H1 (cell line): ENCODE measurements at regions not wholly inside any gene's neighbourhood (a gene's known extent, or its start where the extent isn't known, plus 50 kb on each side); places are given as distances from the start of the nearest gene placed in this dataset.

Experiments
- CTCF ChIA-PET: fragments of 300-600 bp; sonication (Branson Sonifier 250); formaldehyde crosslinking; loops from one replicate; lab custom pipeline; 2021; ENCODE audit not compliant: partially characterized antibody; lab: Charles Lee
- POLR2A ChIA-PET: fragments of 300-600 bp; sonication (Branson Sonifier 250); formaldehyde crosslinking; loops from one replicate; lab custom pipeline; 2021; ENCODE audit warnings: inconsistent platforms; ENCODE audit not compliant: partially characterized antibody; lab: Charles Lee
- DNase-seq, 2 experiments: peaks; one replicate each; pipeline versions ENCODE4 v3.0.0 to v3.0.0-alpha.2; 2010 to 2022; ENCODE audit warnings: low spot score in 2 of 2, low read depth in 1 of 2, mixed read lengths in 1 of 2
- FAIRE-seq: peaks from 2 replicates; lab custom pipeline; 2011; peaks lifted over from hg19 to GRCh38; lab: Jason Lieb, UNC
- H2AFZ ChIP-seq: 2 replicates; pipeline ENCODE4 v1.8.1; 2012; ENCODE audit warnings: low read length, inconsistent platforms
- H2AK5ac ChIP-seq: 2 replicates; pipeline ENCODE4 v1.6.1; 2013; ENCODE audit warnings: low read depth, low read length
- H2BK120ac ChIP-seq: replicated peaks from 2 replicates; pipeline ENCODE3; 2013; ENCODE audit warnings: low read depth, low read length, inconsistent platforms
- H2BK12ac ChIP-seq: 2 replicates; pipeline ENCODE4 v1.6.1; 2013; ENCODE audit warnings: low read depth, low read length
- H2BK15ac ChIP-seq: 2 replicates; pipeline ENCODE4 v1.6.1; 2013; ENCODE audit warnings: low read length
- H2BK20ac ChIP-seq: 2 replicates; pipeline ENCODE4 v1.6.1; 2013; ENCODE audit warnings: low read length
- H2BK5ac ChIP-seq: 2 replicates; pipeline ENCODE4 v1.6.1; 2013; ENCODE audit warnings: low read depth, low read length
- H3K14ac ChIP-seq: 2 replicates; pipeline ENCODE4 v1.6.1; 2013; ENCODE audit warnings: inconsistent platforms; ENCODE audit not compliant: insufficient read length
- H3K18ac ChIP-seq: 2 replicates; pipeline ENCODE4 v1.6.1; 2013; ENCODE audit warnings: low read length; ENCODE audit errors: extremely low read depth
- H3K23ac ChIP-seq: 2 replicates; pipeline ENCODE4 v1.6.1; 2013; ENCODE audit warnings: inconsistent platforms; ENCODE audit not compliant: insufficient read length
- H3K23me2 ChIP-seq: 2 replicates; pipeline ENCODE4 v1.6.1; 2013; ENCODE audit warnings: low read depth, low read length
- H3K27ac ChIP-seq: 2 replicates; pipeline ENCODE4 v1.6.1; 2011; ENCODE audit warnings: low read depth, low read length, inconsistent platforms
- H3K27me3 ChIP-seq, 4 experiments: replicated peaks in 1 of 4; 1 replicate in 1 of 4; 2 replicates in 3 of 4; pipeline versions ENCODE4 v1.6.1 to v1.8.1; 2011 to 2013; ENCODE audit warnings: low read length in 3 of 4, mild to moderate bottlenecking in 3 of 4, inconsistent platforms in 2 of 4, mixed read lengths in 2 of 4, moderate library complexity in 1 of 4; ENCODE audit not compliant: control insufficient read depth in 3 of 4, insufficient read depth in 3 of 4; ENCODE audit errors: extremely low read depth in 1 of 4
- H3K36me3 ChIP-seq, 4 experiments: 2 replicates each; pipeline versions ENCODE4 v1.6.1 to v1.8.1; 2011 to 2013; ENCODE audit warnings: mild to moderate bottlenecking in 4 of 4, low read length in 3 of 4, moderate library complexity in 2 of 4, control low read depth in 1 of 4, inconsistent platforms in 1 of 4; ENCODE audit not compliant: insufficient read depth in 4 of 4, control insufficient read depth in 2 of 4
- H3K4ac ChIP-seq: replicated peaks from 2 replicates; pipeline ENCODE3; 2013; ENCODE audit warnings: low read length, low read depth, mixed read lengths, inconsistent platforms; ENCODE audit not compliant: insufficient read length
- H3K4me1 ChIP-seq, 4 experiments: replicated peaks in 1 of 4; 1 replicate in 1 of 4; 2 replicates in 3 of 4; pipeline versions ENCODE4 v1.6.1 to v1.8.1; 2011 to 2013; ENCODE audit warnings: low read length in 3 of 4, inconsistent platforms in 2 of 4, mixed read lengths in 1 of 4; ENCODE audit not compliant: insufficient read depth in 4 of 4, control insufficient read depth in 3 of 4
- H3K4me2 ChIP-seq, 2 experiments: 2 replicates each; pipeline versions ENCODE4 v1.6.1 to v1.8.1; 2011 to 2013; ENCODE audit warnings: low read depth in 2 of 2, low read length in 2 of 2, control low read depth in 1 of 2, inconsistent platforms in 1 of 2, mild to moderate bottlenecking in 1 of 2; ENCODE audit not compliant: insufficient read depth in 1 of 2
- H3K4me3 ChIP-seq, 4 experiments: fragments of 200-600, 300-600 bp in 1 of 4; sonication (generic), shearing (Covaris generic), sonication (Bioruptor Twin) in 1 of 4; 2 replicates each; pipeline versions ENCODE4 v1.5.1 to v1.8.1; 2011 to 2016; ENCODE audit warnings: low read length in 4 of 4, low read depth in 3 of 4, control low read depth in 2 of 4, inconsistent platforms in 2 of 4, mild to moderate bottlenecking in 2 of 4, mixed read lengths in 1 of 4, moderate library complexity in 1 of 4; ENCODE audit not compliant: insufficient read depth in 2 of 4; ENCODE audit errors: extremely low read depth in 1 of 4
- H3K56ac ChIP-seq: replicated peaks from 2 replicates; pipeline ENCODE3; 2013; ENCODE audit warnings: low read depth, mild to moderate bottlenecking, mixed read lengths, low read length, inconsistent platforms; ENCODE audit not compliant: insufficient read length
- H3K79me1 ChIP-seq: 2 replicates; pipeline ENCODE4 v1.6.1; 2013; ENCODE audit warnings: low read depth, low read length, control low read depth
- H3K79me2 ChIP-seq, 2 experiments: 2 replicates each; pipeline versions ENCODE4 v1.6.1 to v1.8.1; 2012 to 2013; ENCODE audit warnings: low read length in 2 of 2, mild to moderate bottlenecking in 2 of 2, inconsistent platforms in 1 of 2; ENCODE audit not compliant: insufficient read depth in 2 of 2, control insufficient read depth in 1 of 2
- H3K9ac ChIP-seq, 4 experiments: replicated peaks in 1 of 4; 1 replicate in 1 of 4; 2 replicates in 3 of 4; pipeline versions ENCODE4 v1.6.1 to v1.8.1; 2011 to 2013; ENCODE audit warnings: low read depth in 3 of 4, low read length in 3 of 4, control low read depth in 2 of 4, mild to moderate bottlenecking in 2 of 4, moderate library complexity in 2 of 4, inconsistent platforms in 1 of 4; ENCODE audit errors: extremely low read depth in 1 of 4
- H3K9me3 ChIP-seq, 2 experiments: 2 replicates each; pipeline versions ENCODE4 v1.6.1 to v1.8.1; 2012 to 2013; ENCODE audit warnings: mild to moderate bottlenecking in 2 of 2, moderate library complexity in 2 of 2, control low read depth in 1 of 2, inconsistent platforms in 1 of 2, low read depth in 1 of 2, low read length in 1 of 2, mixed read lengths in 1 of 2; ENCODE audit not compliant: insufficient read depth in 2 of 2
- H4K20me1 ChIP-seq, 2 experiments: replicated peaks in 1 of 2; 2 replicates each; pipeline versions ENCODE3 to v1.8.1; 2011 to 2013; ENCODE audit warnings: inconsistent platforms in 2 of 2, low read length in 2 of 2, mild to moderate bottlenecking in 1 of 2; ENCODE audit not compliant: insufficient read depth in 2 of 2, control insufficient read depth in 1 of 2
- H4K5ac ChIP-seq: 2 replicates; pipeline ENCODE4 v1.6.1; 2013; ENCODE audit warnings: low read length, low read depth, mixed read lengths, inconsistent platforms; ENCODE audit not compliant: insufficient read length
- H4K8ac ChIP-seq: 2 replicates; pipeline ENCODE4 v1.8.0; 2013; ENCODE audit warnings: mild to moderate bottlenecking, moderate library complexity, low read length, inconsistent platforms; ENCODE audit not compliant: insufficient read depth; ENCODE audit errors: extremely low read depth
- H4K91ac ChIP-seq: replicated peaks from 2 replicates; pipeline ENCODE3; 2013; ENCODE audit warnings: low read length, mixed read lengths, inconsistent platforms; ENCODE audit not compliant: insufficient read length
- ASH2L ChIP-seq: fragments of 200-600, 300-600 bp; sonication (generic); IDR thresholded peaks from one replicate; pipeline ENCODE4 v1.7.1; 2017; ENCODE audit warnings: low read length
- BACH1 ChIP-seq: IDR thresholded peaks from 2 replicates; pipeline ENCODE4 v1.6.1; 2012; ENCODE audit warnings: low read length, improper control_type of control experiment
- BCL11A ChIP-seq, 2 experiments: IDR thresholded peaks; one replicate each; pipeline ENCODE4 v1.6.1; 2011; ENCODE audit warnings: low read depth in 2 of 2, low read length in 2 of 2, mild to moderate bottlenecking in 2 of 2
- CBX8 ChIP-seq: fragments of 300-800, 300-1000 bp; sonication (generic); IDR thresholded peaks from 2 replicates; pipeline ENCODE4 v1.7.1; 2016; ENCODE audit warnings: low read depth, low read length, borderline replicate concordance
- E2F6 ChIP-seq: IDR thresholded peaks from 2 replicates; pipeline ENCODE4 v1.6.1; 2012; ENCODE audit warnings: inconsistent platforms
- EP300 ChIP-seq, 2 experiments: IDR thresholded peaks; 1 replicate in 1 of 2; 2 replicates in 1 of 2; pipeline ENCODE4 v1.6.1; 2011 to 2012; ENCODE audit warnings: low read depth in 2 of 2, low read length in 2 of 2, mild to moderate bottlenecking in 2 of 2, borderline replicate concordance in 1 of 2, inconsistent platforms in 1 of 2, moderate library complexity in 1 of 2
- EZH2 ChIP-seq: fragments of 200-600 bp; sonication (generic); IDR thresholded peaks from 2 replicates; pipeline ENCODE4 v1.7.1; 2012; ENCODE audit warnings: low read depth, mild to moderate bottlenecking, moderate library complexity, low read length, inconsistent platforms; ENCODE audit not compliant: severe bottlenecking
- GABPA ChIP-seq: IDR thresholded peaks from 2 replicates; pipeline ENCODE4 v1.6.1; 2011; ENCODE audit warnings: mild to moderate bottlenecking, low read length, moderate library complexity, borderline replicate concordance; ENCODE audit not compliant: insufficient read depth
- GTF2F1 ChIP-seq: IDR thresholded peaks from 2 replicates; pipeline ENCODE4 v1.6.1; 2012; ENCODE audit warnings: low read depth, low read length, improper control_type of control experiment, borderline replicate concordance
- NRF1 ChIP-seq: IDR thresholded peaks from 2 replicates; pipeline ENCODE4 v1.6.1; 2011; ENCODE audit warnings: mild to moderate bottlenecking, low read depth, low read length, improper control_type of control experiment
- SAP30 ChIP-seq: fragments of 300-600 bp; sonication (generic); IDR thresholded peaks from 2 replicates; pipeline ENCODE4 v1.7.1; 2012; ENCODE audit warnings: low read length, moderate library complexity, mild to moderate bottlenecking, inconsistent platforms; ENCODE audit not compliant: insufficient read depth, insufficient replicate concordance
- SP1 ChIP-seq: IDR thresholded peaks from 2 replicates; pipeline ENCODE4 v1.6.1; 2011; ENCODE audit warnings: low read depth, low read length
- USF2 ChIP-seq: IDR thresholded peaks from 2 replicates; pipeline ENCODE4 v1.6.1; 2011; ENCODE audit warnings: low read length, improper control_type of control experiment
- WGBS, 2 experiments: shearing (Covaris generic) in 1 of 2; methylation state at CpG; one replicate each; pipeline versions ENCODE4 v1.1.6 to v1.1.7; 2013 to 2015; ENCODE audit warnings: low lambda C conversion rate in 2 of 2, mixed read lengths in 2 of 2, inconsistent platforms in 1 of 2, low coverage in 1 of 2, missing lambda C conversion rate in 1 of 2; ENCODE audit not compliant: insufficient replicate concordance in 2 of 2, insufficient coverage in 1 of 2, insufficient read length in 1 of 2; ENCODE audit errors: extremely low coverage in 1 of 2, missing lambda C conversion rate in 1 of 2; 5-methylcytosine and 5-hydroxymethylcytosine counted together

- Histone ChIP-seq H3K4ac (no peak overlapping the region), H4K91ac (no peak overlapping the region), H3K79me2 (no peaks in the 10 kb centered on the region), H3K18ac (no peak overlapping the region), H3K27ac (no peak overlapping the region), H2BK20ac (no peak overlapping the region), H3K23ac (no peak overlapping the region), H3K27me3 (no peaks in the 10 kb centered on the region), H3K4me3 (no peak overlapping the region), H3K23me2 (no peaks in the 10 kb centered on the region), H3K14ac (no peak overlapping the region), H2AK5ac (no peak overlapping the region), H3K9me3 (no peaks in the 10 kb centered on the region), H4K8ac (no peak overlapping the region), H2BK5ac (no peak overlapping the region), H2BK15ac (no peak overlapping the region), H4K20me1 (no peaks in the 10 kb centered on the region), H2BK12ac (no peak overlapping the region), H3K9ac (no peak overlapping the region), H3K4me2 (no peak overlapping the region), H4K5ac (no peak overlapping the region), H3K4me1 (no peaks in the 10 kb centered on the region), H2AFZ (no peak overlapping the region), H3K56ac (no peak overlapping the region), H3K36me3 (no peaks in the 10 kb centered on the region), H2BK120ac (no peak overlapping the region), H3K79me1 (no peaks in the 10 kb centered on the region)
- WGBS, 2 experiments, result 99% methylated on average over 3 of the region's 3 CpGs; no CpG with 5 or more reads in 1 of the 2 experiments
- FAIRE-seq (no peak), DNase-seq (no peak)
- ChIA-PET CTCF (no interaction called here), POLR2A (no interaction called here)
- no peak for TF ChIP-seq SAP30
- TF ChIP-seq BCL11A (IDR thresholded peaks at IDR 0.05; ENCODE audit: low read depth in 2 of 2, low read length in 2 of 2), result no peak
- TF ChIP-seq GTF2F1, result no peak
- no peak for TF ChIP-seq USF2
- TF ChIP-seq EZH2, result no peak
- no peak for TF ChIP-seq BACH1
- no peak for TF ChIP-seq E2F6
- no peak for TF ChIP-seq GABPA
- no peak for TF ChIP-seq CBX8
- no peak for TF ChIP-seq SP1
- no peak for TF ChIP-seq ASH2L
- TF ChIP-seq NRF1, result no peak
- TF ChIP-seq EP300 (IDR thresholded peaks at IDR 0.05; ENCODE audit: borderline replicate concordance in 1 of 2, low read depth in 2 of 2, low read length in 2 of 2), result no peak
Measured at GRCh38 chr1:69492286-69492685, 75.4 kb upstream of the LRRC7 start.
